GM23248 (cell line): ENCODE measurements at regions not wholly inside any gene's neighbourhood (a gene's known extent, or its start where the extent isn't known, plus 50 kb on each side); places are given as distances from the start of the nearest gene placed in this dataset.

ENCODE experiments used
- DNase-seq: peaks from one replicate; pipeline ENCODE4 v3.0.0-alpha.2; 2015
- H2AFZ ChIP-seq: fragments of 200-600 bp; sonication (generic); 2 replicates; pipeline ENCODE4 v1.6.1; 2016; ENCODE audit warnings: antibody characterized with exemption
- H3F3A ChIP-seq: fragments of 200-600 bp; sonication (generic); 2 replicates; pipeline ENCODE4 v1.6.1; 2016; ENCODE audit warnings: mild to moderate bottlenecking, antibody characterized with exemption, mixed run types; ENCODE audit not compliant: insufficient read depth
- H3K27ac ChIP-seq: fragments of 200-600 bp; sonication (generic); 2 replicates; pipeline ENCODE4 v1.5.1; 2016; ENCODE audit warnings: mild to moderate bottlenecking
- H3K27me3 ChIP-seq: fragments of 200-600 bp; sonication (generic); replicated peaks from 2 replicates; pipeline ENCODE4 v1.6.1; 2016; ENCODE audit warnings: mild to moderate bottlenecking; ENCODE audit not compliant: insufficient read depth
- H3K36me3 ChIP-seq: fragments of 200-600 bp; sonication (generic); 2 replicates; pipeline ENCODE4 v1.6.1; 2016; ENCODE audit warnings: low read depth, mild to moderate bottlenecking
- H3K4me1 ChIP-seq: fragments of 200-600 bp; sonication (generic); 2 replicates; pipeline ENCODE4 v1.6.1; 2016; ENCODE audit warnings: mild to moderate bottlenecking; ENCODE audit not compliant: insufficient read depth
- H3K4me2 ChIP-seq: fragments of 200-600 bp; sonication (generic); one replicate; pipeline ENCODE4 v1.6.1; 2016; ENCODE audit warnings: mild to moderate bottlenecking; ENCODE audit not compliant: unreplicated experiment
- H3K4me3 ChIP-seq: fragments of 200-600 bp; sonication (generic); 2 replicates; pipeline ENCODE4 v1.5.1; 2016; ENCODE audit warnings: mild to moderate bottlenecking
- H3K79me2 ChIP-seq: fragments of 200-600 bp; sonication (generic); 2 replicates; pipeline ENCODE4 v1.6.1; 2016; ENCODE audit warnings: mild to moderate bottlenecking; ENCODE audit not compliant: insufficient read depth
- H3K9ac ChIP-seq: fragments of 200-600 bp; sonication (generic); 2 replicates; pipeline ENCODE4 v1.6.1; 2016; ENCODE audit warnings: mild to moderate bottlenecking
- H3K9me2 ChIP-seq: fragments of 200-600 bp; sonication (generic); 2 replicates; pipeline ENCODE4 v1.6.1; 2016; ENCODE audit warnings: mixed run types, mild to moderate bottlenecking, moderate library complexity; ENCODE audit not compliant: insufficient read depth
- H3K9me3 ChIP-seq: fragments of 200-600 bp; sonication (generic); one replicate; pipeline ENCODE4 v1.6.1; 2017; ENCODE audit warnings: low read depth
- H4K20me1 ChIP-seq: fragments of 200-600 bp; sonication (generic); 2 replicates; pipeline ENCODE4 v1.6.0; 2016; ENCODE audit not compliant: insufficient read depth
- EZH2 ChIP-seq: fragments of 200-600 bp; sonication (generic); IDR thresholded peaks from 2 replicates; pipeline ENCODE4 v1.6.1; 2018; ENCODE audit warnings: antibody characterized with exemption, mild to moderate bottlenecking; ENCODE audit not compliant: insufficient read depth, poor library complexity, severe bottlenecking
- EZH2phosphoT487 ChIP-seq: fragments of 200-600 bp; sonication (generic); IDR thresholded peaks from 2 replicates; pipeline ENCODE4 v1.6.1; 2018; ENCODE audit warnings: antibody characterized with exemption, moderate library complexity, mild to moderate bottlenecking, low read depth; ENCODE audit not compliant: insufficient read depth
- whole genome bisulfite sequencing, 2 experiments: methylation state at CpG; one replicate each; pipeline ENCODE4 v1.1.6; 2015 to 2017; ENCODE audit warnings: low lambda C conversion rate in 2 of 2, low coverage in 1 of 2; ENCODE audit errors: missing lambda C conversion rate in 2 of 2; 5-methylcytosine and 5-hydroxymethylcytosine counted together
- in situ Hi-C: fragments of 300-500 bp; cut with MboI; formaldehyde crosslinking; loops from 2 replicates; pipeline ENCODE4 v1.15.0; 2020

DNA sequence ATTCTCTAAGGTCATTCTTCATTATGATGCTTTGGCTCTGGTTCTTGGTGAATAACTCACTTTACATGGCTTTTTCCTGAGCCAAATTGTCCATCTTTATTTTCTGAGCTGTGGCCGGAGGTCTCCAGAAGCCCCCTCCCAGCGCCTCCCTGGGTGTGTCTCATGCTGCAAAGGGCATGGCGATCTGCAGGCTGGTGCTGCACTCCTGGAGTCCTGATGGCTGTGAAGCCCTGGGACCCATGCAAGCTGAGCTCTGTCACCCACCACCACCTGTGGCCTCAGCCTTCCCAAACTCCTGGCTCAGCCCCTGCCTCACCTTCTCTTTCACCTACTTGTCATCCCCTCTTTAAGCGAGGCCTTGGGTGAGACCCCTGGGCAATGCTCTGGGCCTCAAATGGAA lies 96.9 kb downstream of the CEBPB start:
- Histone ChIP-seq H3K27ac (peak overlapping the region; percentile 95; the same call in 1 of the 2 replicates), H3K4me1 (peaks cover 52% of the 10 kb centered on the region), H3K79me2 (no peaks in the 10 kb centered on the region), H2AFZ (no peak overlapping the region), H3F3A (peaks cover 41% of the 10 kb centered on the region), H4K20me1 (no peaks in the 10 kb centered on the region), H3K36me3 (no peaks in the 10 kb centered on the region), H3K4me3 (no peak overlapping the region), H3K4me2 (no peak overlapping the region), H3K9me2 (no peaks in the 10 kb centered on the region), H3K9me3 (no peaks in the 10 kb centered on the region), H3K9ac (no peak overlapping the region), H3K27me3 (no peaks in the 10 kb centered on the region)
- TF ChIP-seq EZH2phosphoT487 (no peak), EZH2 (no peak)
- WGBS, 2 experiments = 84 to 89% methylated on average over 4 of the region's 4 CpGs
- in situ Hi-C loops = no loop called here
- no peak for DNase-seq

DNA sequence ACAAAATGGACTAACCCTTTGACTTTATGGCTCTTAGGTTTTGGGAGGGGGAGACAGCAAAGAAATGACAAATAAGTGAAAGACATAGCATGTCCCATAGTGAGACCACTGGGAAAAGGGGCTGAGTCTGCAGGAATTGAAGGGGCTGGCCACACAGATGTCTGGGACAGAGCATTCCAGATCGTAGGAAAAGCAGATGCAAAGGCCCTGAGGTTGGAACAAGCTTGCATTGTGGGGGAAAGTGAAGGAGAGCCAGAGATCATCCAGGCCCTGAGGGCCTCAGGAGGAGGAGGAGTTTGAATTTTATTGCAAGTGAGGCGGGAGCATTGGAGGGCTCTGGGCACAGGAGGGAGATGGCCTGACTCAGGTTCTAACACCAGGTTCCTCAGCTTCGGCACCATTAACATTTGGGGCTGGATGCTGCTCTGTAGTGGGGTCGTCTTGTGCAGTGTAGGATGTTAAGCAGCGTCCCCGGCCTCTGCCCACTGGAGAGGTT lies 97.5 kb downstream of the CEBPB start:
- in situ Hi-C loops = no loop called here
- TF ChIP-seq EZH2 (no peak), EZH2phosphoT487 (no peak)
- Histone ChIP-seq H3K36me3 (no peaks in the 10 kb centered on the region), H3K79me2 (no peaks in the 10 kb centered on the region), H3K27ac (no peak overlapping the region), H3K27me3 (no peaks in the 10 kb centered on the region), H3K9me2 (no peaks in the 10 kb centered on the region), H3F3A (peaks cover 41% of the 10 kb centered on the region), H3K9ac (no peak overlapping the region), H3K9me3 (no peaks in the 10 kb centered on the region), H2AFZ (no peak overlapping the region), H3K4me3 (no peak overlapping the region), H3K4me2 (no peak overlapping the region), H4K20me1 (no peaks in the 10 kb centered on the region), H3K4me1 (peaks cover 57% of the 10 kb centered on the region)
- no peak for DNase-seq
- WGBS, 2 experiments = 68 to 79% methylated on average over 5 to 6 of the region's 6 CpGs

DNA sequence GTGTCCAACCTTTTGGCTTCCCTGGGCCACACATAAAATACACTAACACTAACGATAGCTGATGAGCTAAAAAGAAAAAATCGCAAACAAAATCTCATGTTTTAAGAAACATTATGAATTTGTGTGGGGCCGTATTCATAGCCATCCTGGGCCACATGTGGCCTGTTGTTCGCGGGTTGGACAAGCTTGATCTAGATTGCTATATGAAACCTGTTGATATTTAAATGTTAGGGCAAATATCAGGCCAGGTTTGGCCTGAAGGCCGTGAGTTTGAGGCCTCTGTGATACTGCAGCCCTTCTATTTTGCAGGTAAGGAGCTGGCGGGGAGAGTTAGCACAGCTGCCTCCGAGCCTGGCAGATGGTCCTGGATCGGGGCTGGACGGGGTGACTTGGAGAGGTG lies 99.0 kb downstream of the CEBPB start:
- Histone ChIP-seq H3K27ac (no peak overlapping the region), H3K4me1 (peaks cover 44% of the 10 kb centered on the region), H3K9ac (no peak overlapping the region), H3K27me3 (no peaks in the 10 kb centered on the region), H3K4me2 (no peak overlapping the region), H4K20me1 (no peaks in the 10 kb centered on the region), H2AFZ (no peak overlapping the region), H3F3A (peaks cover 34% of the 10 kb centered on the region), H3K36me3 (no peaks in the 10 kb centered on the region), H3K4me3 (no peak overlapping the region), H3K9me2 (no peaks in the 10 kb centered on the region), H3K9me3 (no peaks in the 10 kb centered on the region), H3K79me2 (no peaks in the 10 kb centered on the region)
- DNase-seq = no peak
- WGBS, 2 experiments = 93 to 94% methylated on average over 10 of the region's 10 CpGs
- in situ Hi-C loops = no loop called here
- no peak for TF ChIP-seq EZH2
- TF ChIP-seq EZH2phosphoT487 = no peak

DNA sequence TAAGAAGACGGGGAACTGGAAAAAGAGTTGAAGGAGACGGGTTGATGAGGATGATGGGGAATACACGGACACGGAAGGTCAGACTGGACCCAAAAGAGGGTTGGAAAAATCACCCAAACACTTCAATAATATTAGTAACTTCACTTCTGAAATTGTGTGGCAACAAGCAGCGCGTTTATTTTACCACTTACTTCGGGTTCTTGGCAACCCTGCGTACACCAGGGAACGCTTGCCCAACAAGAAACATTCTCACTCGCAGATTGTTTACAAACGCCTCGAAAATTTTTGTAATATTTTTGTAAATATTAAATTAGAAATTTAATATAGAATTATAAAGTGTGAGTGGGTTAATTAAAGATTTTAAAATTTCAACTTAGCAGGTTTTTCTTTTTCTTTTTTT lies 99.5 kb downstream of the CEBPB start:
- in situ Hi-C loops = no loop called here
- no peak overlapping the region for H3K4me2 ChIP-seq

DNA sequence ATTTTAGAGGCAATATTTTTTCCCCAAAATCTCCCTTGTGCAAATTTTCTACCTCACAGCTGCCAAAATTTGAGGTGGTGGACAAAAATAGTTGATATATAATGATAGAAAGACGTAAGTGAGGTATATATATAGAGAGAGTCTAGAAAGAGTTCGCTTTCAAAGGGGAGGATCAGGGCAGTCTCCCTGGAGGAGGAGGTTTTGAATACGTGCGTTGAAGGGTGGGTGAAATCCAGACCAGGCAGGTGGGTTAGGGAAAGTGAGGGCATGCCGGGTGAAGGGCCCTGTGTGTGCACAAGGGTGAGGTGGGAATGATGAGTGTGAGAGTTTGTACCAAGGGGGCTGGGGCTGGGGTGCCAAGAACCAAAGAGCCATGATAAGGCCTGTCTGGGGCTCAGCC lies 100.2 kb downstream of the CEBPB start:
- WGBS, 2 experiments = 96 to 99% methylated on average over 5 of the region's 5 CpGs
- no peak for DNase-seq
- Histone ChIP-seq H3K79me2 (no peaks in the 10 kb centered on the region), H3K27ac (no peak overlapping the region), H3K4me1 (peaks cover 32% of the 10 kb centered on the region), H3K9me3 (no peaks in the 10 kb centered on the region), H3K36me3 (no peaks in the 10 kb centered on the region), H3K9me2 (no peaks in the 10 kb centered on the region), H3K4me2 (no peak overlapping the region), H3F3A (peaks cover 29% of the 10 kb centered on the region), H3K4me3 (no peak overlapping the region), H2AFZ (no peak overlapping the region), H4K20me1 (no peaks in the 10 kb centered on the region), H3K9ac (no peak overlapping the region), H3K27me3 (no peaks in the 10 kb centered on the region)
- in situ Hi-C loops = no loop called here
- TF ChIP-seq EZH2phosphoT487 (no peak), EZH2 (no peak)

More for the DNA sequence above, 99.5 kb downstream of the CEBPB start:
- H3K9me3 ChIP-seq = no peaks in the 10 kb centered on the region
- H4K20me1 ChIP-seq = no peaks in the 10 kb centered on the region
- no peak overlapping the region for H3K9ac ChIP-seq
- DNase-seq = no peak
- H2AFZ ChIP-seq = no peak overlapping the region
- no peak for TF ChIP-seq EZH2phosphoT487
- no peak for TF ChIP-seq EZH2
- no peaks in the 10 kb centered on the region for H3K79me2 ChIP-seq
- no peaks in the 10 kb centered on the region for H3K27me3 ChIP-seq
- peaks cover 39% of the 10 kb centered on the region for H3K4me1 ChIP-seq
- no peaks in the 10 kb centered on the region for H3K9me2 ChIP-seq
- WGBS, 2 experiments = 98% methylated on average over 12 of the region's 12 CpGs
- peaks cover 32% of the 10 kb centered on the region for H3F3A ChIP-seq
- H3K4me3 ChIP-seq = no peak overlapping the region
- no peak overlapping the region for H3K27ac ChIP-seq
- no peaks in the 10 kb centered on the region for H3K36me3 ChIP-seq
